ENCODE measurements at regions not wholly inside any gene's neighbourhood (a gene's known extent, or its start where the extent isn't known, plus 50 kb on each side); places are given as distances from the start of the nearest gene placed in this dataset.
"Not testable (repeated sequence)": the region's sequence is repeated elsewhere in the genome, so short reads cannot be mapped to it uniquely, and the experiment has no call there.

- H3K4me3 ChIP-seq (ENCODE audit: low read depth, low read length): no peak overlapping the region
- DNase-seq (ENCODE audit: low read depth): no peak
- TF ChIP-seq POLR2A (IDR thresholded peaks at IDR 0.05; ENCODE audit: extremely low read depth, insufficient read length) (no peak), CTCF (IDR thresholded peaks at IDR 0.05; ENCODE audit: low read depth, low read length) (no peak), MYC (IDR thresholded peaks at IDR 0.05; ENCODE audit: low read depth, low read length) (no peak)
- TF ChIP-seq, protein P1, sequence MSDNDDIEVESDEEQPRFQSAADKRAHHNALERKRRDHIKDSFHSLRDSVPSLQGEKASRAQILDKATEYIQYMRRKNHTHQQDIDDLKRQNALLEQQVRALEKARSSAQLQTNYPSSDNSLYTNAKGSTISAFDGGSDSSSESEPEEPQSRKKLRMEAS (IDR thresholded peaks at IDR 0.05; ENCODE audit: low read depth, low read length): no peak
Observed at GRCh38 chr21:27532076-27532475, 565.2 kb upstream of the ADAMTS5 start.

GRCh38 chr21:27528697-27529096 lies 561.8 kb upstream of the ADAMTS5 start:
- no peak for TF ChIP-seq MYC (IDR thresholded peaks at IDR 0.05; ENCODE audit: low read depth, low read length)
- TF ChIP-seq CTCF (IDR thresholded peaks at IDR 0.05; ENCODE audit: low read depth, low read length): no peak
- TF ChIP-seq, protein P1 (IDR thresholded peaks at IDR 0.05; ENCODE audit: low read depth, low read length): no peak
- TF ChIP-seq POLR2A (IDR thresholded peaks at IDR 0.05; ENCODE audit: extremely low read depth, insufficient read length): no peak
- no peak overlapping the region for H3K4me3 ChIP-seq (ENCODE audit: low read depth, low read length)
- DNase-seq (ENCODE audit: low read depth): no peak

DNA sequence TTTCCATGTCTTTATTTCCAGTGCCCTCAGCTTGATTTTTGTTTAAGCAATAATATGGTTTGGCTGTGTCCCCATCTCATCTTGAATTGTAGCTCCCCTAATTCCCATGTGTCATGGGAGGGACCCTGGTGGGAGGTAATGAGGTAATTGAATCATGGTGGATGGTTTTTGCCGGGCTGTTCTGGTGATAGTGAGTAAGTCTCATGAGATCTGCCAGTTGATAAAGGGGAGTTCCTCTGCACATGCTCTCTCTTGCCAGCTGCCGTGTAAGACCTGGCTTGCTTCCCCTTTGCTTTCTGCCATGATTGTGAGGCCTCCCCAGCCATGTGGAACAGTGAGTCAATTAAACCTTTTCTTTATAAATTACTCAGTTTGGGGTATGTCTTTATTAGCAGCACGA lies 559.6 kb upstream of the ADAMTS5 start:
- no peak for TF ChIP-seq POLR2A (IDR thresholded peaks at IDR 0.05; ENCODE audit: extremely low read depth, insufficient read length)
- TF ChIP-seq CTCF (IDR thresholded peaks at IDR 0.05; ENCODE audit: low read depth, low read length): no peak
- TF ChIP-seq, protein P1 (IDR thresholded peaks at IDR 0.05; ENCODE audit: low read depth, low read length): no peak
- no peak for TF ChIP-seq MYC (IDR thresholded peaks at IDR 0.05; ENCODE audit: low read depth, low read length)
- DNase-seq (ENCODE audit: low read depth): peak; percentile 2
- H3K4me3 ChIP-seq (ENCODE audit: low read depth, low read length): no peak overlapping the region

DNA sequence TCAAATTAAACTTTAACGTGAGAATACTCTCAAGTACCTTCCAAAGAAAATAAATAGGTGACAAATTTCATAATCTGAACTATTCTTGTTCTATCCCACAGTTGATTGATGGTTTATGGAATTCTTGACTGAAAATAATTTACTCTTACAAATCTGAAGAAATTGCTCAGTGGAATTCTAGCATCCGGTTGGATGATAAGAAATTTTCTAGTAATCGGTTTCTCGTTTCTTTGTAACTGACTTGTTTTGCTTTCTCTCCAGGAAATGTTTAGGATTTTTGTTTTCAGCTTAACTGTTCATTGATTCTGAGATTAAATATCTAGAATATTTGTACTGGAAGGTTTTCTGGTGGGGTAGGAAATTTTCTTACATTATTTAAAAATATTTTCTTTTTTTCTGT lies 558.9 kb upstream of the ADAMTS5 start:
- H3K4me3 ChIP-seq (ENCODE audit: low read depth, low read length): no peak overlapping the region
- TF ChIP-seq POLR2A (IDR thresholded peaks at IDR 0.05; ENCODE audit: extremely low read depth, insufficient read length) (no peak), MYC (IDR thresholded peaks at IDR 0.05; ENCODE audit: low read depth, low read length) (no peak), CTCF (IDR thresholded peaks at IDR 0.05; ENCODE audit: low read depth, low read length) (no peak)
- TF ChIP-seq, protein P1 (IDR thresholded peaks at IDR 0.05; ENCODE audit: low read depth, low read length): no peak
- no peak for DNase-seq (ENCODE audit: low read depth)

DNA sequence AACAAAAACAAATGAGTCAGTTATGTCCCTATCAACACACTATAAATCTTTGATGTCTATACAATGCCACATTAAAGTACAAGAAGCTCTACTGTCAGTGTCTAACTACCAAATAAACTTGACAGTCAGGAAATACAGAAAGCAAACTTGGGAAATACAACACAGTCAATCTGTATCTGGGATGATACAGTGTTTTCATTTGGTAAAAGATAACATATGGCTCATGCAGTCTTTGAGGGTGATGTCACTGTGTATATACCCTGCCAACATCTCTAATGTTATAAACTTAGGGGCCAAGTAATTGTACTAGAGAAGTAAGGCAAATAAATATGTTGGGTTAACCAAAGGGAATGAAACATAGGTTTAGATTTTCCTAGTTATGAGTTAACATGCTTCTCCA lies 552.5 kb upstream of the ADAMTS5 start:
- TF ChIP-seq POLR2A (IDR thresholded peaks at IDR 0.05; ENCODE audit: extremely low read depth, insufficient read length): no peak
- no peak for TF ChIP-seq CTCF (IDR thresholded peaks at IDR 0.05; ENCODE audit: low read depth, low read length)
- no peak for TF ChIP-seq MYC (IDR thresholded peaks at IDR 0.05; ENCODE audit: low read depth, low read length)
- TF ChIP-seq, protein P1 (IDR thresholded peaks at IDR 0.05; ENCODE audit: low read depth, low read length): no peak
- no peak for DNase-seq (ENCODE audit: low read depth)
- H3K4me3 ChIP-seq (ENCODE audit: low read depth, low read length): no peak overlapping the region

DNA sequence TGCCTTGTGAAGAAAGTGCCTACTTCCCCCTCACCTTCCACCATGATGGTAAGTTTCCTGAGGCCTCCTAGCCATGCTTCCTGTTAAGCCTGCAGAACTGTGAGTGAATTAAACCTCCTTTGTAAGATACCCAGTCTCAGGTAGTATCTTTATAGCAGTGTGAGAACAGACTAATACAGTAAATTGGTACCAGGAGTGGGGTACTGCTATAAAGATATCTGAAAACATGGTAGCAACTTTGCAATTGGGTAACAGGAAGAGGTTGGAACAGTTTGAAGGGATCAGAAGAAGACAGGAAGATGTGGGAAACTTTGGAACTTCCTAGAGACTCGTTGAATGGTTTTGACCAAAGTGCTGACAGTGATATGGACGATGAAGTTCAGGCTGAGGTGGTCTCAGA lies 550.3 kb upstream of the ADAMTS5 start:
- not testable (repeated sequence) for DNase-seq (ENCODE audit: low read depth); H3K4me3 ChIP-seq (ENCODE audit: low read depth, low read length)

All from NB4 (cell line).